Activated CD4-positive, CD25-positive, alpha-beta regulatory T cell treated with anti-CD3 and anti-CD28 coated beads, Interleukin-2, amount 50 U/mL, for 16 hours (primary cell): ENCODE measurements at regions not wholly inside any gene's neighbourhood (a gene's known extent, or its start where the extent isn't known, plus 50 kb on each side); places are given as distances from the start of the nearest gene placed in this dataset.
"Not testable (repeated sequence)": the region's sequence is repeated elsewhere in the genome, so short reads cannot be mapped to it uniquely, and the experiment has no call there.

Experiments
- DNase-seq: peaks from one replicate; pipeline ENCODE4 v3.0.0-alpha.2; 2020; ENCODE audit warnings: low read depth, low spot score

DNA sequence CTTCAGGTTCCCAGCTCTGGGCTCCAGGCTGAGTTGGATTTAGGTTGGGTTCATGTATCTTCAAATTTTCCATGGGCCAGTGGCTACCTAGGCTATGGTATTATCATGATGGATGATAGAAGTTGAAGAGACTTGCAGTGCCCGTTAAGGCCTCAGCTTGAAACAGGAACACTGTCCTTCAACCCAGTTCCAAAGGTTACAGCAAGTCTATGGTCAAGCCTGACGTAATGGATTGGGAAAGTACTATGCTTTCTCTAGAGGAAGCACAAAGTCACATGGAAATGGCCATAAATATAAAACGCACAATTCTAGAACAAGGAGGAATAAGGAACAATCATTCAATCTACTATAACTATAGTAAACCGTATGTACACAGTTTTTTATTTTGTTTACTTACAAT, 593.2 kb downstream of the ZEB2 start:
- no peak for DNase-seq

DNA sequence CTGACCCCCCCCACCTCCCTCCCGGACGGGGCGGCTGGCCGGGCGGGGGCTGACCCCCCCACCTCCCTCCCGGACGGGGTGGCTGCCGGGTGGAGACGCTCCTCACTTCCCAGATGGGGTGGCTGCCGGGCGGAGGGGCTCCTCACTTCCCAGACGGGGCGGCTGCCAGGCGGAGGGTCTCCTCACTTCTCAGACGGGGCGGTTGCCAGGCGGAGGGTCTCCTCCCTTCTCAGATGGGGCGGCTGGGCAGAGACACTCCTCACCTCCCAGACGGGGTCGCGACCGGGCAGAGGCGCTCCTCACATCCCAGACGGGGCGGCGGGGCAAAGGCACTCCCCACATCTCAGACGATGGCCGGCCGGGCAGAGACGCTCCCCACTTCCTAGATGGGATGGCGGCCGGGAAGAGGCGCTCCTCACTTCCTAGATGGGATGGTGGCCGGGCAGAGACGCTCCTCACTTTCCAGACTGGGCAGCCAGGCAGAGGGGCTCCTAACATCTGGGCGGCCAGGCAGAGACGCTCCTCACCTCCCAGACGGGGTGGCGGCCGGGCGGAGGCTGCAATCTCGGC, 597.6 kb downstream of the ZEB2 start:
- not testable (repeated sequence) for DNase-seq

DNA sequence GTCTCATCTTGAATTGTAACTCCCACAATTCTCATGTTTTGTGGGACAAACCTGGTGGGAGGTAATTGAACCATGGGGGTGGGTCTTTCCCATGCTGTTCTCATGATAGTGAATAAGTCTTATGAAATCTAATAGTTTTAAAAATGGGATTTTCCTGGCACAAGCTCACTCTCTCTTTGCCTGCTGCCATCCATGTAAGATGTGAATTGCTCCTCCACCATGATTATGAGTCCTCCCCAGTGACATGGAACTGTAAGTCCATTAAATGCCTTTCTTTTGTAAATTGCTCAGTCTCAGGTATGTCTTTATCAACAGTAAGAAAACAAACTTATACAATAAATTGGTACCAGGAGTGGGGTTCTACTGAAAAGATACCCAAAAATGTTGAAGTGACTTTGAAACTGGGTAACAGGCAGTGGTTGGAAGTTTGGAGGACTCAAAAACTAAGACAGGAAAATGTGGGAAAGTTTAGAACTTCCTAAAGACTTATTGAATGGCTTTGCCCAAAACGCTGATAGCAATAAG, 601.4 kb downstream of the ZEB2 start:
- DNase-seq, result no peak

DNA sequence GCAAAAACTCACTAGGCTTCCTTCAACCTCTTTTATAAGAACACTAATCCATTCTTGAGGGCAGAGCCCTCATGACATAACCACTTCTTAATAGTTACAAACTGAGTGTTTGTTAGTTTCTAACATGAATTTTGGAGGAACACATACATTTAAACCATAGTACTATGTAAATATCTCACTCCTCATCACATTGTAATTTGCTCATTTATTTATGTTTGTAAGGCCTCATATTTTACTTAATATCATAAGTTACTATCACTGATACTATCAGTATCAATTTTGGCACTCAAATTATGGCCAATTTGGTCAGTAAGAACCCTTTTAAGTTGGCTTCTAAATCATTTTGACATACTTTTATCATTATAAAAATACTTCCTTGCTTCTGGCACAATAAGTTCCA, 603.1 kb downstream of the ZEB2 start:
- no peak for DNase-seq

DNA sequence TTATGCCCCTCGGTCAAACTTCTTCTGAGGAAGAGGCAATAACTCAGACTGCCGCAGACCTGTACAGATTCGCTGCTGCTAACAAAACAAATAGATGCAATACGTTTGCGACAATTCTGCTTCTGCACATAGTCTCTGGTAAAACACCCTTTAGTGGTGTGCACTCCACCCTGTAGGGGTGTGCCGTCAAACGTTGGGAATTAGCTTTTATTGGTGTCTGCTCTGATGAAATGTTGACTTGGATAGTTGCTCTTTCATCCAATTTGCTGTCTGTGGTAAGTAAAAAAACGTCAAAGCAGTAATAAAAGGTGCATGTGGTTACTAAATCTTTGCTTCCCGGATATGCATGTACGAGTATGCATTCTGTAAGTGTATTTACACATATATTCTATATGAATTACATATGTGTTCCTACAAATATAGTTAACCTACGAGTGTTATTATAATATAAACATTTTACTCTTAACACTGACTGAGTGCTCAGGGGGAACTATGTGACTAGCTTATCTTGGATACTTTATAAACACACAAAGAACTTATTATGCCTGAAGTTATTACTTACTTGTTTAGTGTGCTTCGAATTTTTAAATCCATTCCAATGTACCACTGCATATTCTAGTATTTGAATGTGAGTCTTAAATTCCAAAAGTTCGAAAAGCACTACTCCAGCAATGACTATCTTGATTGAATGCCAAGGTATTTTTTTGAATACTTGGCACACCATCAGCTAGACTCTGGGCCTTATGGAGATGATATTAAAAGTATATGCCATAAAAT, 610.2 kb downstream of the ZEB2 start:
- DNase-seq, result no peak

DNA sequence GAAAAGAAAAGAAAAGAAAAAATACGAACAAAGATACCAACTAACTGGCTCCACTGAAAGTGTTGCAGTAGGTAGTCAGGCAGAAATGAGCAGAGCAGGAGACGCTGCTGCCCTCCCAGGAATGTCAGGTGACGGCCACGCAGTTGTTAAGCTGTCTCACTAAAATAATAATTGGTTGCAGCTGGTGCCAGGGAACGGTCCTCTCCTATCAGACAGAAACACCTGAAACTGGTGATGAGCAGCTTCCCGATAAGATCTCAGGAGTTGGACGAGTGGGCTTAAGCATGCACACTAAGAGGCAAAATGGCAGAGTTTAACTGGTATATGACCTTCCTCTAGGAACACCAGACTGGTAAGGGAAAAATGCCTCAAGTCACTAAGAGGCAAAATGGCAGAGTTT, 611.1 kb downstream of the ZEB2 start:
- no peak for DNase-seq

DNA sequence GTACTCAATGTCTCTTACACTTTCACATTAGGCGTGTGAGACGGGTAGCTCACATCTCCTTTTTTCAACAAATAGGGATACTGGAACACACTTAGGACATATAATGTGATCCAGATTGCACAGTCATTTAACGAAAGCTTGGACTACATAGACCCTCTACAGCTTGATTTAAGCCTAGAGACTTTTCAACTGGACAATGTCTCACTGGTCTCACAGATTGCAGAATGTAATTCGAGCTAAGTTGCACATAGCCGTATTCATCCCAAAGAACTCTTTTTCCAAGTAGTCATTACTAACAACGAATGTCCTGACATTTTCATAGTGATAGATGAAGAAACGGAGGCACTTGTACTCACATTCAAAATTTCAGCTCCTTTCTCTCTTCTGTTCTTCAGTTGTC, 612.1 kb downstream of the ZEB2 start:
- DNase-seq, result no peak

DNA sequence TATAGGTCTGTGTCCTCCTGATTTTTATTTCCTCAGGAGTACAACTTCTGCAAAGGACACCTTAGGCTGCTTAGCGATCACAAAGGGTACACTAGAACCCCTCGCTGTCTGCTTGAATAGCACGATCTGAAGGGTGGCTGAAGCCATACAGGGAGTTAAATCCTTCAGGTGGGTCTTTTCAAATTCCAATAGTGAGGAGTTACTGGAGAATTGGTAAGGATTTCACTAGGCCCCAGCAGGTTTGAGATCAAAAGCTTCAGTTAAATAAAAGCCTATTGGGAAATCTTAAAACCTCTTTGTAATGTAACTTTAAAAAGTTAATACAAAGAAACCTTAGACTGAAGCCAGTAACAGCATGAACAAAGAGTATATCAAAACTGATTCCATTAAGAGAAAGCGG, 613.1 kb downstream of the ZEB2 start:
- no peak for DNase-seq

DNA sequence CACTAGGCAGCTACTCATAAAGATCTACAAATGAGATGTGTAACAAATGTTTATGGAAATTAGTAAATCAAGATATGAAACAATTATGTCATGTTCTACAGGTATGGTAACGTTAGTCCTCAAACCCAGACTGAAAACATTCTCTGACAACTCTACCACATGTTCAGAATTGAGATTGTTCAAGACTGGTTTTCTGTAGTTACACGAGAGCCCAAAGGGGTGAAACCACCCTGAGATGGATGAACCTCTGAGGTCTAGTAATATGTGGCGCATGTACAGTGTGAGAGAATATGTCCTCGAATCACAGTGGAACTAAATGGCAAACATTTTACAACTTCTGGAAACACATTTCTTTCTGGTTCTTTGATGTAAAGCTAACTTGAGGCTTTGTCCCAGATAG, 614.3 kb downstream of the ZEB2 start:
- no peak for DNase-seq

DNA sequence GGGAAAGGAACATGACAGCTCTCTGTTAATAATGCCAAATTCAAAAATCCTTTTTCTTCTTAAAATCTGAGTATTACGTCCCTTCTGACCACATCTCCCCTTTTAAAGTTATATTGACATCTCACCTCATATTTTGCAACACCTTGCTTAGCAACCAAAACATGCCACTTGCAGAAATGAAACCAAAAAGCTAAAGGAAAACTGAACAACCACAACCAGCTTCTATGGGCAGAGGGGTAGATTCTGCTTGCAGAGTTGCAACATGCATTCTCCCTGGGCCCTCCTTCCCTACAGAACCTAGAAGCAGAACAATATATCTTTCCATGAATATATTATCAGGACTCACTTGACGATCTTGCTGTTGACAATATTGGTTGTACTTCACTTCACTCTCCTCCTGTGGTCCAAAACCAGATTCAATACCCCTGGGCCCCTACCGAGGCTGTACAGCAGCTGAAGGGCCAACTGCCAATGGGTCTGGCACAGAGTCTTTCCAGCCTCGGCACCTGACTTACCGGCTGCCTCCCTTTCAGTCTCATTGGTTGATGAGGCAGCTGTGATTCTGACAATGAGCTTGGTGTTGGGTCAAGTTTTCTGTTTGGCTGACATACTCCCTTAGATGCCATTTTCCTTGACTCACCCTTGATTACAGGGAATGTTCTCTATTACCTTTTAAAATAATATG, 616.6 kb downstream of the ZEB2 start:
- no peak for DNase-seq

DNA sequence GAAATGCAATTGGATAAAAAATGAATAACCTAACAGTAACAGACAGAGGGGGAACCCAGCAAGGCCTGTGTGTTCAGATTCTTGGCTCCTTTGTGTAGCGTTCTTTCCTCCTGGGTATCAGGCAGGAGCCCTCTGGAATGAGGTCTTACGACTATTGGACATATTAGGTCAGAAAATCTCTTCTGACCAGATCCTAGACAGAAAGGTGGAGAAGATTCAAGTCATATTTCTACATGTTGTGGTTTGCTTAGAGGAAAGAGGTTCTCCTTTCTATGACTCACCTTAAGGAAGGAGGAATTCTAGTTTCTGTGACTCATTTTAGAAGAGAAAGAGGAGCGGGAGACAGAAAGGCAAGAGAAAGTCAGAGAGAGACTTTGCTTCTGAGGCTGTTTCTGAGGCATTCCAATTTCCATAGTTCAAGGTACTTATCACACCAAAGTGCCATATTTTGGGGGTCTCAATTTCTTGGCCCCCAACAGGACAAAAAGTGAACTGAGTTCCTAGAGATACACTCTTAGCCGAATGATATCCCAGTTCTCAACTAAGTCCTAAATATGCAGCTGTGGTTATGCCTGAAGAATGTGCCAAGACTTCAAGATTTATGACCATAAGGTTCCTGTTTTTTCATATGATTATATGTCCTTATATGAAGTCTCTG, 618.6 kb downstream of the ZEB2 start:
- no peak for DNase-seq

DNA sequence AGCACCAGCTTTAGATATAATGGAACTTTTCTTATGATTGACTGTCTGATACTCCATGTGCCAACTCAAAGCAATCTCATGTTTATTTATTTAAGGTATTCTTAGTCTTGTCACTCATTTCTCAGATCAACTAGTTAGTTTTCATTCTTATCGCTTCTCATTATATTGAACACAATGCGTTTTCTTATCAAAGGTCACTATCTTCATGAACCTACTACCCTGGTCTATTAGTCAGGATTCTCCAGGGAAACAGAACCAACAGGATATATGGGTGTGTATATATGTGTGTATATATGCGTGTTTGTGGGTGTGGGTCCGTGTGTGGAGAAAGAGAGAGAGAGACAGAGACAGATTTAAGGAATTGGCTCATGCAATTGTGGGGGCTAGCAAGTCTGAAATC, 619.9 kb downstream of the ZEB2 start:
- no peak for DNase-seq

DNA sequence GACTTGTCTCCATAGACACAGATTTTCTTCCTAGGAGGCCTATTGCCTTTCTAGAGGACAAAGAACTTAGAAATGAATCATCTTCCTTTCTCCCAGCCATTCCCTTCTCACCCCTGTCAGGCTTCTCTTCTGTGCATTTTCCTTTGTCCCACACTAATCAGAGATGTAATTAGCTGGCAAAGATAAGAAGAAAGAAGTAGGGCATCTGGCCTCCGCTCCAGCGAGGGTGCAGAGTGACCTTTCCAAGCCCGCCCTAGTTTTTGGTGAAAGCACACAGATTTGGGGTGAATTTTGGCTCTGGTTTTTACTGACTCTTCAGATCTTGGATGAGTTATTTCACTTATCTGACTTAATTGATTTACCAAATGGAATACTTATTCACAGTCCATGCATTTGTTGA, 626.5 kb downstream of the ZEB2 start:
- no peak for DNase-seq

DNA sequence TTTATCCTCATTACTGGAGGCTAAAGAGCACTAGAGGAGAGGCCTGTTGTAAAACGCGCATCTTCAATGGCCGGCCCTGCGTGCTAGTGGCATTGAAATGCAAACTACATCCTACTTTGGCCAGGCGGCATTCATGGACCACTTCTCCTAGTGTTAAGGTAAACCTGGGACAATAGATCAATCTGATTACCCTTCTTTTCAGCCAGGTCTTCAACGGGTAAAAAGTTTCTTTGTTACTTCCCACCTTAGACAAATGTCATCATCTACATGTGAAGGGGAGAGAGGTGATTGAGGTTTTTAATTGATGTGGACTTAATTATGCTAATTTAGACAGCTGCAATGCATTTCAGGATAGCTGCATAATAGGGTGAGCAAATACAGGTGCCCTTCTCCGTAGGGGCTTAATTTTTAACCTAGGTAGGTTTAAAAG, 628.0 kb downstream of the ZEB2 start:
- no peak for DNase-seq

DNA sequence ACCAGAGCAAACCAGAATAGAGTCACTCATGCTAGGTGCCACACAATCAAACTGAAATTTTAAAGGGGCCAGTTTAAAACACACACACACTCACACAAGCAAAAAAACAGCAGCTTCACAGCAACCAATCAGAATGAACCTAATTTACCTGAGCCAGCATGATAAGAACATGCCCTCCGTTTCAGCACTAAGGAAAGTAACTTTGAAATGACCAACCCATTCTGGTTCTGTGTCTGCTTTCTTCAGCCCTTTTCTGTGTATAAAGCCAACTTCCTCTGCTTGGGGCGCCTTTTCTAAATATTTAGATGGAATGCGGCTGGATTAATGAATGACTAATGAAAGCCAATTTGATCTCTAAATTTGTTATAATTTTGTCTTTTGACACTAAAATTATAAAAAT, 629.1 kb downstream of the ZEB2 start:
- DNase-seq, result no peak

DNA sequence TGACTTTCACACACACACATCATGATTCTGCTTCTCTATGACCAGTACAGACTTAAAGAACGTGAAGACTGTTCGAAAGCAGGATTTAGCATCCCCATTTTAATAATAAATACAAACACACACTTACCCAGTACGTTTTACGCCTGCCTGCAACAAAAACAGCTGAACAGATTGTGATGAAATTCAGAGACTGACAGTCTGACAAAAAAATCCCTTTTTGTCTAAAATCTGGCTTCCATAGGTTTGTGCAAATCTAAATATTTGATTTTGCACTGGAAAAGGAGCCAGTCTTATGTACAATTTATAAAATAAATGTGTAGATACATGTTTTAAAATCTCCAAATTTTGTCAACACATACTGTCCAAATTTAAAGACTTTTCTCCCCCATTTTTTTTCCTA, 630.7 kb downstream of the ZEB2 start:
- DNase-seq, result no peak

DNA sequence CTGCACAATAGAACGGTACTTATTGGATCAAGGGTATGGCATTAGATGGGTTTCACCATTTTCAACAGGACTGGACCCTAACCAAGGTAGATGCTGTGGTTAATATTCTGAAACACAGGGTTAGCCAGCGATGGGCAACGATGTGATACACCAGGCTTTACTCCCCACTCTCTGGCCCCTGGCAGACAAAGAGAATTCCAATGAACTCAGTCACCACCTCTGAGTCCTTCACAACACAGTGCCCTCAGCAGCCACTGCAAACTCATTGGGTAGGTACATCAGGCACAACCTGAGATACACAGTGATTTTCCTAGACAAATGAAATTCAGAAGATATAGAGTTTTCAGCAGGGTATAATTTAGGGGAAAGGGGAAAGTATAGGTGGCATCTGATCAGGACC, 634.5 kb downstream of the ZEB2 start:
- DNase-seq, result no peak

DNA sequence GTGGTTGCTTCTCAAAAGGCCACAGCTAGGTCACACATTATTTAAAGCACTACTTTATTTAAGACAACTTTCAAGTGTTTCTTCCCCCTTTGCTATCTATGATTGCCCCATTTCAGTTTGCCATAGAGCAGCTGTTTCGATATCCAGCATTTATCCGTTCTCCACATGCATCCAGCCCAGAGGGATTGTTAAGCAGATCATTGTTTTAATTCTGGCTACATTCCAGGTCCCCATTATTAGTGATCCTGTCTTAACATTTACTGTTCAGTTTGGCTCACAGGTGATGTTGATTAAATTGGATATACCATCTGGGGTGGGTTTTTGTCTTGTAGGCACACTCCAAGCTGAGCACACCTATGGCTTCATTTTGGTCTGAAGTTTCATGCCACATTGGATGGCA, 638.7 kb downstream of the ZEB2 start:
- no peak for DNase-seq

DNA sequence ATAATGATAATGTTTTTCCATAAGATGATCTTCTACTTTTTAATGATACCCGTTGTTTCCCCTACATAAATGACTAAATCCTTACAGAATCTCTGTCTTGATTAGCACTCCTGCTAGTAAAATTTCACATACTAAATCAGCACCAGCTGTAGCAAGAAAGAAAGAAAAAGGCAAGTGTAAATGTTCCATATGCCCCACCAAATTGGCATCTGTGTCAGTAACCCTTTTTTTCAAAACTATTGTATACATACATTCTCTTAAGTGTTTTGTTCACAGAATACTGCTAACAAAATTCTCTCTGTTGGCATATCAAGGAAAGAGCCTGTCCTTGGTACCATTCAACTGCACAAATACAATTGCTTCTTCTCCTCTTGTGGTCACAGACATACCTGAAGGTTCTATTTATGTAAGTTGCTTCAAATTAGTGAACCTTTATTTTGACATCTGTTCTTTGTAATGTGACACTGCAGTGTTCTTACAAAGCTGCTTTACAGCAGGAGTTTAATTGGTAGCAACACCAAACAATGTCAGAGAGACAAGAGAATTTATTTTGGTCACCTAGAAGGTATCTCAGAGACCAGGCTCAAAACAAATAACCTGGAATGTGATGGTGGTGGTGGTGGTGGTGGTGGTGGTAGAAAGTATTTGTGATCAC, 641.9 kb downstream of the ZEB2 start:
- DNase-seq, result no peak

DNA sequence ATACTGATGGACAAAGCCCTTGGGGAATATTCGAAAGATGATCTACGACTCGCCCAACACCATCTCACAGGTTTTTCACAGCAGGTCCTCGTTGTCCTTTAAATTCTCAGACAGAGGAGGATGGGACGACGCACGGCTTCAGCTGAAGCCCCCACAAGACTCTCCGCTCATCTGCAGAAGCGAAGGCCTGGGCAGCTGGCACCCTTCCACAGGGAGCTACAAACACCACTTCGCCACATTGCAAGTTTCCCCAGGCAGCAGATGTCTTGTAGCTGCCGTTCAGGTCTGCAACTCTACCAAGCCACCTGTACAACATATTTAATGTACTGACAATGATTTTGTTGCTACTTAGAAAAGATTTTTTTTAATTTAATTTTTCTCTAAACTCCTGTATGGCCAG, 642.9 kb downstream of the ZEB2 start:
- no peak for DNase-seq

DNA sequence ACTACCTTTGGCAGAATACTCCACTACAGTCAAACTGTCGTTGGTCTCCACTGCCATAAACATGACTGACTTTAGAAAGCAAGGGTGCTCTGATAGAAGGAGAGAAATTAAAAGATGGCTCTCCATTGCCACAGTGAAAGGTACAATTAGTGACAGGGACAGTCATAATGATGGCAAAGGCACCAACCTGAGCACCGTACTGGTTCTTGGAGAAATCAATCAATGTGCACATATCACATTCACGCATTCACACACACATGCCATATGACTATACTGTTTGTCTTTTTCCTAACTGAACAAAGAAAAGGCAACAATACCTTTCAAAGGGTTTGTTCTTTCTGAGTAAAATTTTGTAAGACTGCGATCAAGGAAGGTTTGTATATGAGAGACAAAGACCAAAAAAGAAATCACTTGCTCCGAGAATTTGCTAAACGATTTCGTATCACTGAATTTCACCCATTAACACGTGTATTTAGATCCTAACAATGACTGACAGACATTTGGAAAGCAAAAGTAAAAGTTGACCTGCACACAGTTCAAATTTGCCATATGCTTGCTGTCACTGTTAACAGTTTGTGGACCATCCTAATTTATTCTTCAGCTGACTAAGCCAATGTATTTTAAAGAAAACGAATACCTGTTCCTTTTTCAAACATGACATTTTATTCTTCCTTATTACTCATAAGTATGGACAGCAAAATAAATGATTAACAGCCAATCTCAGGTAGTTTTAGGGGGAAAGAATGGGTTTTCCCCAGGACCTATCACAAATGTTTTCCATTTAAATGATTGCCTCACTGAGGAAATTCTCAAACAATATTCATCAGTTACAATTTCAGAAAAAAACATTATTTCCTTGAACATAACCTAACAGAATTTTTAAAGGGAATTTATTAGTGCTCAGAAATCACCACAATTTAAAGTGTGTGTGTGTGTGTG, 644.4 kb downstream of the ZEB2 start:
- no peak for DNase-seq
